Mesendoderm (in vitro differentiated cells): ENCODE measurements at regions not wholly inside any gene's neighbourhood (a gene's known extent, or its start where the extent isn't known, plus 50 kb on each side); places are given as distances from the start of the nearest gene placed in this dataset.

Experiments used
- DNase-seq: peaks from one replicate; pipeline ENCODE4 v3.0.0; 2013
- H2AK5ac ChIP-seq: 2 replicates; pipeline ENCODE4 v1.6.1; 2013; ENCODE audit warnings: low read length, inconsistent platforms
- H2BK120ac ChIP-seq: 2 replicates; pipeline ENCODE4 v1.6.1; 2013; ENCODE audit warnings: low read depth, mild to moderate bottlenecking, low read length, moderate library complexity, mixed read lengths
- H2BK15ac ChIP-seq: replicated peaks from 2 replicates; pipeline ENCODE4 v1.6.1; 2013; ENCODE audit warnings: low read depth, mild to moderate bottlenecking, moderate library complexity
- H2BK5ac ChIP-seq: 2 replicates; pipeline ENCODE4 v1.6.1; 2013; ENCODE audit warnings: low read length, inconsistent platforms
- H3K18ac ChIP-seq: 2 replicates; pipeline ENCODE4 v1.6.1; 2013; ENCODE audit warnings: mild to moderate bottlenecking, low read length, mixed read lengths
- H3K23ac ChIP-seq: one replicate; pipeline ENCODE4 v1.6.1; 2013; ENCODE audit warnings: low read length
- H3K27ac ChIP-seq: 2 replicates; pipeline ENCODE4 v1.5.1; 2013; ENCODE audit warnings: low read depth, mild to moderate bottlenecking, inconsistent platforms, low read length, moderate library complexity
- H3K27me3 ChIP-seq: 2 replicates; pipeline ENCODE4 v1.6.1; 2013; ENCODE audit warnings: low read length, control low read depth, mild to moderate bottlenecking, inconsistent platforms; ENCODE audit not compliant: insufficient read depth, poor library complexity
- H3K36me3 ChIP-seq: 2 replicates; pipeline ENCODE4 v1.6.1; 2013; ENCODE audit warnings: low read length, inconsistent platforms; ENCODE audit not compliant: control insufficient read depth, insufficient read depth
- H3K4ac ChIP-seq: one replicate; pipeline ENCODE4 v1.6.1; 2013; ENCODE audit warnings: low read depth, mild to moderate bottlenecking, low read length, moderate library complexity
- H3K4me1 ChIP-seq: 2 replicates; pipeline ENCODE4 v1.6.1; 2013; ENCODE audit warnings: low read depth, low read length, inconsistent platforms; ENCODE audit not compliant: control insufficient read depth
- H3K4me2 ChIP-seq: 2 replicates; pipeline ENCODE4 v1.6.1; 2013; ENCODE audit warnings: low read length
- H3K4me3 ChIP-seq: 2 replicates; pipeline ENCODE4 v1.5.1; 2013; ENCODE audit warnings: mild to moderate bottlenecking, low read length
- H3K56ac ChIP-seq: one replicate; pipeline ENCODE4 v1.6.1; 2013; ENCODE audit warnings: low read length
- H3K79me1 ChIP-seq: 2 replicates; pipeline ENCODE4 v1.6.1; 2013; ENCODE audit warnings: low read length, inconsistent platforms
- H3K79me2 ChIP-seq: 2 replicates; pipeline ENCODE4 v1.6.1; 2013; ENCODE audit warnings: mild to moderate bottlenecking, low read length; ENCODE audit not compliant: control insufficient read depth, insufficient read depth
- H3K9ac ChIP-seq: 2 replicates; pipeline ENCODE4 v1.6.1; 2013; ENCODE audit warnings: low read length, inconsistent platforms
- H4K5ac ChIP-seq: one replicate; pipeline ENCODE4 v1.6.1; 2013; ENCODE audit warnings: low read length
- H4K8ac ChIP-seq: one replicate; pipeline ENCODE4 v1.6.1; 2013; ENCODE audit warnings: low read depth, mild to moderate bottlenecking, control low read depth, low read length, moderate library complexity
- WGBS: extraction: QIAGEN DNeasy Blood & Tissue Kit; methylation state at CpG from one replicate; pipeline ENCODE4 v1.1.7; 2013; ENCODE audit warnings: low lambda C conversion rate, missing lambda C conversion rate; ENCODE audit not compliant: insufficient coverage; ENCODE audit errors: extremely low coverage; 5-methylcytosine and 5-hydroxymethylcytosine counted together

GRCh38 chr2:236365258-236366048 is 101.2 kb upstream of the ASB18 start:
- Histone ChIP-seq H3K4me3 (no peak overlapping the region), H3K23ac (no peak overlapping the region), H3K4ac (no peak overlapping the region), H4K8ac (no peak overlapping the region), H3K4me1 (no peaks in the 10 kb centered on the region), H4K5ac (no peak overlapping the region), H3K56ac (no peak overlapping the region), H2BK5ac (no peak overlapping the region), H3K4me2 (no peak overlapping the region), H3K36me3 (no peaks in the 10 kb centered on the region), H3K79me1 (no peaks in the 10 kb centered on the region), H2BK15ac (no peak overlapping the region), H2BK120ac (no peak overlapping the region), H3K27me3 (no peaks in the 10 kb centered on the region), H3K79me2 (no peaks in the 10 kb centered on the region), H2AK5ac (no peak overlapping the region), H3K9ac (no peak overlapping the region), H3K27ac (no peak overlapping the region), H3K18ac (no peak overlapping the region)
- no CpG with 5 or more reads among the region's 14 CpGs for WGBS
- no peak for DNase-seq

- Histone ChIP-seq H3K18ac (no peak overlapping the region), H3K56ac (no peak overlapping the region), H3K79me1 (no peaks in the 10 kb centered on the region), H4K8ac (no peak overlapping the region), H2BK5ac (no peak overlapping the region), H3K4me3 (no peak overlapping the region), H4K5ac (no peak overlapping the region), H2BK120ac (no peak overlapping the region), H3K27me3 (no peaks in the 10 kb centered on the region), H3K79me2 (no peaks in the 10 kb centered on the region), H3K4me2 (no peak overlapping the region), H3K36me3 (no peaks in the 10 kb centered on the region), H3K9ac (no peak overlapping the region), H2AK5ac (no peak overlapping the region), H3K23ac (no peak overlapping the region), H3K27ac (no peak overlapping the region), H2BK15ac (no peak overlapping the region), H3K4me1 (no peaks in the 10 kb centered on the region), H3K4ac (no peak overlapping the region)
- no peak for DNase-seq
- WGBS, result no CpG with 5 or more reads among the region's 7 CpGs
Measured at GRCh38 chr2:236366049-236366387, 101.8 kb upstream of the ASB18 start.

- Histone ChIP-seq H3K23ac (no peak overlapping the region), H3K18ac (no peak overlapping the region), H3K27me3 (no peaks in the 10 kb centered on the region), H2BK15ac (no peak overlapping the region), H3K4me3 (no peak overlapping the region), H2AK5ac (no peak overlapping the region), H3K9ac (no peak overlapping the region), H4K5ac (no peak overlapping the region), H3K27ac (no peak overlapping the region), H2BK5ac (no peak overlapping the region), H3K4me1 (no peaks in the 10 kb centered on the region), H3K79me1 (no peaks in the 10 kb centered on the region), H3K56ac (no peak overlapping the region), H3K36me3 (no peaks in the 10 kb centered on the region), H3K4me2 (no peak overlapping the region), H2BK120ac (no peak overlapping the region), H3K4ac (no peak overlapping the region), H3K79me2 (no peaks in the 10 kb centered on the region), H4K8ac (no peak overlapping the region)
- whole genome bisulfite sequencing, result no CpG with 5 or more reads among the region's 3 CpGs
- DNase-seq, result no peak
Measured at GRCh38 chr2:236366397-236366796, 102.2 kb upstream of the ASB18 start.

GRCh38 chr2:236367506-236368289 is 103.5 kb upstream of the ASB18 start:
- Histone ChIP-seq H3K4me2 (no peak overlapping the region), H2BK120ac (no peak overlapping the region), H3K27me3 (no peaks in the 10 kb centered on the region), H3K27ac (no peak overlapping the region), H2BK5ac (no peak overlapping the region), H4K5ac (no peak overlapping the region), H3K4me1 (no peaks in the 10 kb centered on the region), H3K79me1 (no peaks in the 10 kb centered on the region), H3K23ac (no peak overlapping the region), H3K4me3 (no peak overlapping the region), H2AK5ac (no peak overlapping the region), H3K79me2 (no peaks in the 10 kb centered on the region), H4K8ac (no peak overlapping the region), H3K9ac (no peak overlapping the region), H3K36me3 (no peaks in the 10 kb centered on the region), H2BK15ac (no peak overlapping the region), H3K4ac (no peak overlapping the region), H3K56ac (no peak overlapping the region), H3K18ac (no peak overlapping the region)
- no peak for DNase-seq
- WGBS, result no CpG with 5 or more reads among the region's 16 CpGs

- Histone ChIP-seq H2BK120ac (no peak overlapping the region), H3K23ac (no peak overlapping the region), H3K27me3 (no peaks in the 10 kb centered on the region), H2BK5ac (no peak overlapping the region), H3K79me2 (no peaks in the 10 kb centered on the region), H3K4me2 (no peak overlapping the region), H3K4me3 (no peak overlapping the region), H3K9ac (no peak overlapping the region), H2AK5ac (no peak overlapping the region), H4K8ac (no peak overlapping the region), H3K56ac (no peak overlapping the region), H3K79me1 (no peaks in the 10 kb centered on the region), H3K4ac (no peak overlapping the region), H3K27ac (no peak overlapping the region), H3K4me1 (no peaks in the 10 kb centered on the region), H3K36me3 (no peaks in the 10 kb centered on the region), H3K18ac (no peak overlapping the region), H2BK15ac (no peak overlapping the region), H4K5ac (no peak overlapping the region)
- DNase-seq, result peak; percentile 11
- no CpG with 5 or more reads among the region's 14 CpGs for WGBS
Measured at GRCh38 chr2:236369661-236370062, 105.5 kb upstream of the ASB18 start.
